Fibroblast of the aortic adventitia (primary cell): ENCODE measurements at regions not wholly inside any gene's neighbourhood (a gene's known extent, or its start where the extent isn't known, plus 50 kb on each side); places are given as distances from the start of the nearest gene placed in this dataset.

ENCODE experiments used
- DNase-seq: peaks from one replicate; pipeline ENCODE4 v3.0.0-alpha.2; 2010; ENCODE audit warnings: low read depth
- H3K4me3 ChIP-seq: 2 replicates; pipeline ENCODE4 v1.5.1; 2011; ENCODE audit warnings: low read depth, mild to moderate bottlenecking, control low read depth, low read length, moderate library complexity
- CTCF ChIP-seq: IDR thresholded peaks from 2 replicates; pipeline ENCODE4 v1.5.1; 2011; ENCODE audit warnings: mild to moderate bottlenecking, low read length, control low read depth, inconsistent platforms; ENCODE audit not compliant: insufficient read depth

- DNase-seq = no peak
- no peak overlapping the region for H3K4me3 ChIP-seq
- no peak for TF ChIP-seq CTCF
These were observed 329.6 kb downstream of the COG6 start for GRCh38 chr13:39985071-39985470.

- no peak for TF ChIP-seq CTCF
- DNase-seq = no peak
- H3K4me3 ChIP-seq = no peak overlapping the region
These were observed 332.9 kb downstream of the COG6 start for GRCh38 chr13:39988351-39988750.

- TF ChIP-seq CTCF = no peak
- H3K4me3 ChIP-seq = no peak overlapping the region
- no peak for DNase-seq
These were observed 342.7 kb downstream of the COG6 start for GRCh38 chr13:39998166-39998565.

- DNase-seq = no peak
- no peak overlapping the region for H3K4me3 ChIP-seq
- TF ChIP-seq CTCF = no peak
These were observed 346.6 kb downstream of the COG6 start for GRCh38 chr13:40002016-40002415.

GRCh38 chr13:40013554-40013953 lies 358.1 kb downstream of the COG6 start:
- no peak for TF ChIP-seq CTCF
- no peak for DNase-seq
- no peak overlapping the region for H3K4me3 ChIP-seq

GRCh38 chr13:40016953-40017660 lies 361.6 kb downstream of the COG6 start:
- TF ChIP-seq CTCF = no peak
- no peak for DNase-seq
- no peak overlapping the region for H3K4me3 ChIP-seq
